ENCODE measurements at regions not wholly inside any gene's neighbourhood (a gene's known extent, or its start where the extent isn't known, plus 50 kb on each side); places are given as distances from the start of the nearest gene placed in this dataset.

GRCh38 chr15:96966554-96966953, 636.1 kb downstream of the NR2F2 start:
- 81 to 91% methylated on average over 3 of the region's 3 CpGs for WGBS, 2 donors
- no peak for DNase-seq
- no peak for TF ChIP-seq CTCF (IDR thresholded peaks at IDR 0.05; ENCODE audit: control extremely low read depth, extremely low read depth)
- Histone ChIP-seq H3K27ac (ENCODE audit: low read depth in 1 of 2, low read length in 1 of 2) (no peak overlapping the region), H3K9me3 (ENCODE audit: control insufficient read depth in 4 of 4, insufficient read depth in 3 of 4, low read length in 3 of 4) (peaks cover 0 to 2% (median 0%) of the 10 kb centered on the region in 4 donors), H3K4me1 (ENCODE audit: control insufficient read depth in 5 of 5, insufficient read depth in 5 of 5, low read length in 5 of 5) (peaks cover 0 to under 1% (median 0%) of the 10 kb centered on the region in 5 donors), H3K4me3 (no peak overlapping the region), H3K27me3 (ENCODE audit: control insufficient read depth in 3 of 3, insufficient read depth in 3 of 3, low read length in 2 of 3) (no peaks in the 10 kb centered on the region), H3K9ac (ENCODE audit: insufficient read depth in 1 of 2, low read length in 2 of 2) (no peak overlapping the region), H3K36me3 (ENCODE audit: control insufficient read depth in 4 of 4, insufficient read depth in 4 of 4, low read length in 4 of 4) (no peaks in the 10 kb centered on the region)
- no peak for ATAC-seq (ENCODE audit: insufficient read depth, low FRiP score)

GRCh38 chr15:96969732-96970710, 639.5 kb downstream of the NR2F2 start:
- Histone ChIP-seq H3K36me3 (ENCODE audit: control insufficient read depth in 4 of 4, insufficient read depth in 4 of 4, low read length in 4 of 4) (no peaks in the 10 kb centered on the region), H3K27me3 (ENCODE audit: control insufficient read depth in 3 of 3, insufficient read depth in 3 of 3, low read length in 2 of 3) (no peaks in the 10 kb centered on the region), H3K9ac (ENCODE audit: insufficient read depth in 1 of 2, low read length in 2 of 2) (no peak overlapping the region), H3K9me3 (ENCODE audit: control insufficient read depth in 4 of 4, insufficient read depth in 3 of 4, low read length in 3 of 4) (no peaks in the 10 kb centered on the region), H3K4me1 (ENCODE audit: control insufficient read depth in 5 of 5, insufficient read depth in 5 of 5, low read length in 5 of 5) (no peaks in the 10 kb centered on the region), H3K4me3 (no peak overlapping the region), H3K27ac (ENCODE audit: low read depth in 1 of 2, low read length in 1 of 2) (no peak overlapping the region)
- ATAC-seq (ENCODE audit: insufficient read depth, low FRiP score) (no peak), DNase-seq (no peak)
- no peak for TF ChIP-seq CTCF (IDR thresholded peaks at IDR 0.05; ENCODE audit: control extremely low read depth, extremely low read depth)
- WGBS, 2 donors, result 73 to 74% methylated on average over 18 of the region's 18 CpGs

- Histone ChIP-seq H3K36me3 (ENCODE audit: control insufficient read depth in 4 of 4, insufficient read depth in 4 of 4, low read length in 4 of 4) (no peaks in the 10 kb centered on the region), H3K27me3 (ENCODE audit: control insufficient read depth in 3 of 3, insufficient read depth in 3 of 3, low read length in 2 of 3) (no peaks in the 10 kb centered on the region), H3K9me3 (ENCODE audit: control insufficient read depth in 4 of 4, insufficient read depth in 3 of 4, low read length in 3 of 4) (no peaks in the 10 kb centered on the region), H3K4me1 (ENCODE audit: control insufficient read depth in 5 of 5, insufficient read depth in 5 of 5, low read length in 5 of 5) (no peaks in the 10 kb centered on the region), H3K4me3 (no peak overlapping the region), H3K9ac (ENCODE audit: insufficient read depth in 1 of 2, low read length in 2 of 2) (no peak overlapping the region), H3K27ac (ENCODE audit: low read depth in 1 of 2, low read length in 1 of 2) (no peak overlapping the region)
- ATAC-seq (ENCODE audit: insufficient read depth, low FRiP score) (no peak), DNase-seq (peak in 1 of 3 donors; percentile 31)
- TF ChIP-seq CTCF (IDR thresholded peaks at IDR 0.05; ENCODE audit: control extremely low read depth, extremely low read depth), result no peak
- 34 to 48% methylated on average over 1 of the region's 1 CpG for WGBS, 2 donors
These were observed 641.7 kb downstream of the NR2F2 start for GRCh38 chr15:96972201-96972600.

All from lung (tissue), 11 donors.